AG09319 (cell line): ENCODE measurements at regions not wholly inside any gene's neighbourhood (a gene's known extent, or its start where the extent isn't known, plus 50 kb on each side); places are given as distances from the start of the nearest gene placed in this dataset.

Source experiments
- DNase-seq: peaks from one replicate; pipeline ENCODE4 v3.0.0-alpha.2; 2010; ENCODE audit warnings: low read depth; ENCODE audit errors: extremely low read depth
- TF ChIP-seq, protein P1 (sequence below): IDR thresholded peaks from 2 replicates; pipeline ENCODE4 v1.5.1; 2011; ENCODE audit warnings: low read depth, mild to moderate bottlenecking, inconsistent platforms, low read length, moderate library complexity

DNA sequence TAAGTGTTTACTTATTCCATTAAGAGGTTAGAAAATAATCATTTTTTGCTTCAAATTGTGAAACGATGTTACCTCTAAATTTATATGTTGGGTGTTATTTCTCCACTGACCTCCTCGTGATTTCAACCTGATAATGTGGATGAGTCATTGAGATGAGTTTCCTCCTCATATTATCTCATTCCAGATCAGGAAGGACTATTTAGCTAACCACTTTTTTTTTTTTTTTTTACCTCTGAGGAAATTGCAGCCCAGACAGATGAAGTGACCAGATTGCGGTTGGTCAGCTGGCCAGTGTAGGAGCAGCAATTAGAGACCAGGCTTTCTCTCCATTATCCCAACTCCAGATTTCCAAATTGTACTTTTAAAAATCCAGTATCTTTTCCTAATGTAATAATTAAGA, 248.7 kb downstream of the FZD1 start:
- TF ChIP-seq, protein P1, sequence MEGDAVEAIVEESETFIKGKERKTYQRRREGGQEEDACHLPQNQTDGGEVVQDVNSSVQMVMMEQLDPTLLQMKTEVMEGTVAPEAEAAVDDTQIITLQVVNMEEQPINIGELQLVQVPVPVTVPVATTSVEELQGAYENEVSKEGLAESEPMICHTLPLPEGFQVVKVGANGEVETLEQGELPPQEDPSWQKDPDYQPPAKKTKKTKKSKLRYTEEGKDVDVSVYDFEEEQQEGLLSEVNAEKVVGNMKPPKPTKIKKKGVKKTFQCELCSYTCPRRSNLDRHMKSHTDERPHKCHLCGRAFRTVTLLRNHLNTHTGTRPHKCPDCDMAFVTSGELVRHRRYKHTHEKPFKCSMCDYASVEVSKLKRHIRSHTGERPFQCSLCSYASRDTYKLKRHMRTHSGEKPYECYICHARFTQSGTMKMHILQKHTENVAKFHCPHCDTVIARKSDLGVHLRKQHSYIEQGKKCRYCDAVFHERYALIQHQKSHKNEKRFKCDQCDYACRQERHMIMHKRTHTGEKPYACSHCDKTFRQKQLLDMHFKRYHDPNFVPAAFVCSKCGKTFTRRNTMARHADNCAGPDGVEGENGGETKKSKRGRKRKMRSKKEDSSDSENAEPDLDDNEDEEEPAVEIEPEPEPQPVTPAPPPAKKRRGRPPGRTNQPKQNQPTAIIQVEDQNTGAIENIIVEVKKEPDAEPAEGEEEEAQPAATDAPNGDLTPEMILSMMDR, result no peak
- no peak for DNase-seq

DNA sequence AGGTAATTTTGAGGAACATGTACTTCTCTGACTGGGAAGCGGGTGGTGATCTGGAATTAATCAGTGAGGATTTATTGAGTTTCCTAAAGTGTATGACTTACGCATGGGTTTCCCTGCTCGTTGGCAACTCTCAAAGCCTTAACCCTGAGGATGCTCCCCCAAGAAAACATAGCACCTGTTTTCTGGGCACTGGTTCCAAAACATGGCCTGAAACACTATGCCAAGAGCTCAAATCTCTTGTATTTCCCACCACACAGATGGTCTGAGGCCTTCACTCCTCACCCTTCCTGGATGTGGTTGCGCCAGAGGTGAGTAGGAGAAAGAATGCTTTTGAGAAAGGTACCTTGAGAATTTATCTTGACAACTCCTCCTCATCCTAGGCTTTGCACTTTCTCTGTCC, 250.4 kb downstream of the FZD1 start:
- no peak for DNase-seq
- TF ChIP-seq, protein P1, result no peak

DNA sequence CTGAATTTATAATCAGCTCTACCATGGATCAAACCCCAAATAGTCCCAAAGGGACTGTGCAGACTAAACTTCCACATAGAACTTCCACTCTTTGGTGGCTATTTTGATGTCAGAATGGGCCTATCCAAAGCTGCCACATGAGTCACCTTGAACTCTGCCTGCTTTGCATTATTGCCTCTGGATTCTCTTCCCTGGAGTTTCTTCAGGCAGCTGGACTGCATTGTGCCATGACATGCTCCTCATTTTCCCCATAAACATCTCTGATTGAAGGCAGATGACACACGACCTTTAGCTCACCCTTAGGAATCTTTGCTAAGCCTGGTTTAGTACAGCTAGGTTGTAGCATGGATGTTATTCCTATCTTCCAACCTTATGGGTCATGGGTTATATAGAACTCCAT, 251.7 kb downstream of the FZD1 start:
- no peak for DNase-seq

DNA sequence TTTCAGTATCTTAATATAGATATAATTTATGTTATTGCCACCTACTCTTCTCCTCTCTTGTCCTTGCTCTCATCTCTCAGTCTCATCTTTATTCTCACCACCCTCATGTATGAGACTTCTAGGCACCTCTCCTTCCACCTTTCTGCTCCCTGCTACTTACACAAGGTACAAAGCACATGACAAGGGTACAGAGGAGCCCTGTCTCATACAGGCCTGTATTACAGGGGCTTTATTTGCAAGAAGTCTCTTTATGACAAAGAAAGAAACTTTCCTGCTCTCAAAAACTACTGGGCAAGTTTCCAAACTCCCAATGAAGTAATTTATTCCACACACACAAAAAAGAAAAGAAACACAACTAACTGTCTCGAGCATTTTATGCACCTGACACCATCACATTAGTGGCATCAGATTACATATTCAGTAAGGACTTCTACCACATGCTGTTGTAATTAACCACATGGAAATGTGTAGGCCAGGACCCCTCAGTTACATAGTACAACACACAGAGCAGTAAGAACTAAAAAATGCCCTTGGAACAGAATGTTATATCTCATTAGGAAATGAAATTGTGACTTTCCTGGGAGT, 253.1 kb downstream of the FZD1 start:
- no peak for DNase-seq
- TF ChIP-seq, protein P1, result no peak

More for the DNA sequence above, 251.7 kb downstream of the FZD1 start:
- TF ChIP-seq, protein P1, result no peak

DNA sequence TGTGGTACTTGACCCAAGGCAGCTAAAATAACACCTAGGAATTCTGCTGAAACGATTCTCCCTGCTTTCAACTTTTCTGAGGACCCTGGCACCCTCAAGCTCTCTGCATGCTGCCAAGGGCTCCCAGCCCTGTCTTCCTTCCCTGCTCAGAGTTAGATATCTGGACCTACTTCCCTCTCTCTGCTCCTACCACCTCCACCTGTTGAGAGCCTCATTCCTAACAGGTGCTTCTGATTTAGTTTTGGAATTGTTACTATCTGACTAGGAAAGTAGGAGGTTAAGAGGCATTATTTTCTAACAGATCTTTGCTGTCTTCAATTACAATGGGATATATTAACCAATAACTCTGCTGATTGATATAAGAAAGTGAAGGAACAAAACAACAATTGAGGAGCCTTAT, 253.8 kb downstream of the FZD1 start:
- TF ChIP-seq, protein P1, result no peak
- no peak for DNase-seq

DNA sequence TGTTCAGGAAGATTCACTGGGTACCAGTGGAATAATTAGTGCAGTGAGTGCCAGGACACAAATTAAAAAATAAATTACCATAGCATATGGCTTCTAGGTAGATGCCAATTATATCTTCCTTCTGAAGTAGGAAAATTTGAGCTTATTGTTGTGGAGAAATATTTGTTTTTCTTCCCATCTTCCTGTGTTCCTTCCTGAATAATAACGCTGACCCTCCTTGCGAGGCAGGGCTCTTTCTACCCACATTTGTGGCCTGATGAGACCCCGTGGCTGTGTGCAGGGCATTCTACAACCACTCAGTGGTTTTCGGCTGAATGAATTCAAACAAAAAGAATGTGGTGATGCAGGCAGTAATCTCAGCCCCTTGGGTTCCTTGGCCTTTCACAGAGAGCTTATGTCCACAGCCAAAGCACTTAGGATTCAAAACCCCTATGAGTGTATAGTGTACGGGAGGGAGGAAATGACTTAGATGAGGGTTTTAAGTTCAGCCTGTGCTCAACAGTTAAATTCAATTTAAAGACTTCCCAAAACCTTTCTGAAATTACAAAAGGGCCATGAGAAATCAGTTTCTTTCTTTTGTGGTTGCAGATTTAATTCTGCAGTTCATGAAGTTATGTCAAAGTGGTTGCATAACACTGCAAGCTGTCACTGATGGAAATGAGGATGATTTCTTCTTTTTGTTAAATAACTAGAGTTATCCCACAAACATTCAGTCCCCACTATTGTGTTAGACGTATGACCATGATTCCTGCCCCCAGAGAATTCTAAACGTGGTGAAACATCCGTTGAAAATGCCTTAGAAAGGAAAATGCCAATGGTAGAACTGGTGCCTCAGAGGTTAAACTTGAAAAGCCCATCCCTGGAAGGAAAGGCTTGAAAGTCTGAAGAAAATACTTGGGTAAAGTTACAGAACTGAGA, 255.3 kb downstream of the FZD1 start:
- TF ChIP-seq, protein P1, result no peak
- no peak for DNase-seq

DNA sequence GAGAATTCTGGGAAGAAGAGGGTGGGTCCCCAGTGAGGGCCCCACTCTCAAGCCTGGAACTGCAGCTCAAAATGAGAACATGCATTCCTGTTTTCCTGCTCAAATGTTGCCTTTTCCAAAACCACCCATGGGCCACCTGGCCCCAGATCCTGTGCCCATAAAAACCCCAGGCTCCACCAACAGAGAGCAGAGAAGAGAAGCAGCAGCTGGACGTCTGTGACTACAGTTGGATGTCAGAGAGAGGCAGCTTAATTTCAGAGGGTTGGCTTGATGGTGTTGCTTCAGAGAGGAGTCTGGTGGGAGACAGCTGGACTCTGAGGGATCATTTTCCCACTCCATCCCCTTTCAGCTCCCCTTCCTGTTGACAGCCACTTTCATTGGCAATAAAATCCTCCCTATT, 256.4 kb downstream of the FZD1 start:
- TF ChIP-seq, protein P1, result no peak
- DNase-seq, result no peak
